Skeletal muscle tissue (tissue), 3 donors: ENCODE measurements at regions not wholly inside any gene's neighbourhood (a gene's known extent, or its start where the extent isn't known, plus 50 kb on each side); places are given as distances from the start of the nearest gene placed in this dataset.

ENCODE experiments used
- H3K27ac ChIP-seq: one replicate; pipeline ENCODE4 v1.7.0; 2013; ENCODE audit warnings: mild to moderate bottlenecking, low read depth, low read length, inconsistent platforms
- H3K27me3 ChIP-seq, 3 donors: one replicate each; pipeline ENCODE4 v1.7.0; 2013; ENCODE audit warnings: low read length in 3 of 3; ENCODE audit not compliant: control insufficient read depth in 3 of 3, insufficient read depth in 3 of 3
- H3K36me3 ChIP-seq, 3 donors: one replicate each; pipeline ENCODE4 v1.7.0; 2013; ENCODE audit warnings: low read length in 3 of 3; ENCODE audit not compliant: control insufficient read depth in 3 of 3, insufficient read depth in 3 of 3
- H3K4me1 ChIP-seq, 3 donors: one replicate each; pipeline ENCODE4 v1.7.0; 2013; ENCODE audit warnings: low read length in 3 of 3, mild to moderate bottlenecking in 3 of 3; ENCODE audit not compliant: control insufficient read depth in 3 of 3, insufficient read depth in 3 of 3
- H3K4me3 ChIP-seq, 3 donors: one replicate each; pipeline ENCODE4 v1.7.0; 2013; ENCODE audit warnings: low read length in 3 of 3
- H3K9ac ChIP-seq, 3 donors: one replicate each; pipeline ENCODE4 v1.7.0; 2013; ENCODE audit warnings: low read length in 3 of 3, mild to moderate bottlenecking in 3 of 3, moderate library complexity in 2 of 3, low read depth in 1 of 3
- H3K9me3 ChIP-seq, 3 donors: one replicate each; pipeline ENCODE4 v1.7.0; 2013; ENCODE audit warnings: low read length in 3 of 3; ENCODE audit not compliant: control insufficient read depth in 3 of 3
- donor health status: Osteomylitis.

- Histone ChIP-seq H3K9me3 (no peaks in the 10 kb centered on the region), H3K9ac (no peak overlapping the region), H3K4me1 (peaks cover 8 to 12% (median 11%) of the 10 kb centered on the region in 3 donors), H3K4me3 (no peak overlapping the region), H3K36me3 (no peaks in the 10 kb centered on the region), H3K27me3 (no peaks in the 10 kb centered on the region), H3K27ac (no peak overlapping the region)
These were observed 161.4 kb upstream of the ZNF462 start for GRCh38 chr9:106701611-106702010.

GRCh38 chr9:106704056-106704615, 158.8 kb upstream of the ZNF462 start:
- Histone ChIP-seq H3K9ac (no peak overlapping the region), H3K9me3 (no peaks in the 10 kb centered on the region), H3K4me1 (peaks cover 12 to 14% (median 13%) of the 10 kb centered on the region in 3 donors), H3K36me3 (no peaks in the 10 kb centered on the region), H3K4me3 (no peak overlapping the region), H3K27me3 (no peaks in the 10 kb centered on the region), H3K27ac (no peak overlapping the region)

DNA sequence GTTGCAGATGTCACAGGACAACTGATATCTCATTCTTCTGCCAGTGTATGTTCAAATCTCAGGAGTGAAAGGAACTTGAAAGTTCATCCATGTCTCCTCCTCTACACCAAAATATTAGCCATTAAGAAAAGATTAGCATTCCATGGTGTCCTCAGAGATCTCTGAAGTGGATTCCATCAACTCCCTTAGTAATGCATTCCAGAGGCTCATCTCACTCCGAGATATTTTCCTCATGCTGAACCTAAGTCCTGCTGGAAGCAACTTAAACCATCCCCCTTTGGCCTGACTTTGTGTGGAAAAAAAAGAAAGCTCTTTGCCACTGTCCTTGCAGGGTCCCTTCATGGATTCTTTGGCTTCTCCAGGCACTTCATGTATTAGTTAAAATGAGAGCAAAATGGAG, 155.7 kb upstream of the ZNF462 start:
- Histone ChIP-seq H3K4me3 (peak overlapping the region in 2 of 3 donors; percentile 16 to 37), H3K9me3 (no peaks in the 10 kb centered on the region), H3K36me3 (no peaks in the 10 kb centered on the region), H3K27ac (peak overlapping the region; percentile 80), H3K4me1 (peaks cover 12 to 14% (median 13%) of the 10 kb centered on the region in 3 donors), H3K27me3 (no peaks in the 10 kb centered on the region), H3K9ac (peak overlapping the region in 1 of 3 donors; percentile 9)

GRCh38 chr9:106707738-106708474, 155.1 kb upstream of the ZNF462 start:
- peak overlapping the region; percentile 16 to 37 (median 18) for H3K4me3 ChIP-seq

DNA sequence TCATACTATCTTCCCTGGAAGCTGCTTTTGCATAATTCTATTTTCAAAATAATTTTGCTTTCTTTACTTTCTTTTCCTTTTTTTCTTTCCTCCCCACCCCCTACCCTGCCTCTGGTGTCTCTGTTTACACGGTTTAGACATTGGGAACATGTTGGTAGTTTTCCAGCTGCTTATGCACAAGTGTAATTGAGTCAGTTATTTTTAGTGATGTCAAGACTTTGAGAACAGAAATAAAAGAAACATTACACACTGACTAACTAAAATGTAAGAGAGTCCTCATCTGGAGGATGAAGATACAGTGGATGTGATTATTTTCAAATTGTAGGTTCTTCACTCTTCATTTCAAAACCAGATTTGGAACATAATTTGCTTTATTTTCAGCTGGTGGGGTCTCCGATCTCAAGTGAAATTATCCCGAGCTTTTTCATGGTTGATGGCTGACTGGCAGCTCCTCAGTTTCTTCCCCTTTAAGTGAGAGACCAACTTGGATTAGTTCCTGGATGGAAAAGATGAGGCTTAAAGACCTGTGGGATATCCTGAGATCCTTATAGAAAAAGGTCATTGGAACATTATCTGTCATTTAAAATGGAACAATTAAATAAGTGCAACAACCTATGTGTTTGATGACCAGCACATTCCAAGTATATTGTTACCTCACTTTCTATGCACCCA, 154.4 kb upstream of the ZNF462 start:
- Histone ChIP-seq H3K27me3 (no peaks in the 10 kb centered on the region), H3K9me3 (no peaks in the 10 kb centered on the region), H3K4me3 (peak overlapping the region; percentile 16 to 37 (median 18)), H3K4me1 (peaks cover 12 to 14% (median 13%) of the 10 kb centered on the region in 3 donors), H3K27ac (peak overlapping the region; percentile 80), H3K9ac (peak overlapping the region; percentile 1 to 43 (median 9)), H3K36me3 (no peaks in the 10 kb centered on the region)

More at GRCh38 chr9:106707738-106708474, 155.1 kb upstream of the ZNF462 start:
- Histone ChIP-seq H3K27ac (peak overlapping the region; percentile 80), H3K9ac (peak overlapping the region; percentile 1 to 43 (median 9)), H3K36me3 (no peaks in the 10 kb centered on the region), H3K27me3 (no peaks in the 10 kb centered on the region), H3K9me3 (no peaks in the 10 kb centered on the region), H3K4me1 (peaks cover 12 to 14% (median 13%) of the 10 kb centered on the region in 3 donors)

- Histone ChIP-seq H3K27me3 (no peaks in the 10 kb centered on the region), H3K4me3 (no peak overlapping the region), H3K9me3 (no peaks in the 10 kb centered on the region), H3K36me3 (no peaks in the 10 kb centered on the region), H3K27ac (no peak overlapping the region), H3K4me1 (peaks cover 10 to 11% (median 11%) of the 10 kb centered on the region in 3 donors), H3K9ac (no peak overlapping the region)
These were observed 150.7 kb upstream of the ZNF462 start for GRCh38 chr9:106712279-106712678.

DNA sequence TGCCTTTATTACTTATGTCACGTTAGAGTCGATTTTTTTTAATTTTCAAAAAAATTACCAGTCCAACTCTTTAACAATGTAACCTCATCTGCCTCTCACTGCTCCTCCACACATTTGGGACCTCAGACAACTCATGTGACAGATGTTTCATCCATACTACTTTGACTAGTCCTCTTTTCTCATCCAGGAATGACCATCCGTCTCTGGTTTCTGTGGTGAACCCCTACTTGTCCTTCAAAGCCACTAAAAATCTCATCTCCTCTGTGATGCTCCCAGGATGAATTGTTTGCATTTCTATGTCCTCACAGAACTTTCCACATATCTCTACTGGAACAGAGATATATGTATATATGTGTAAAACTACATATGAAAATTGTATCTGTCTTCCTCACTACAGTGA, 149.8 kb upstream of the ZNF462 start:
- H3K27me3 ChIP-seq: no peaks in the 10 kb centered on the region
- no peak overlapping the region for H3K9ac ChIP-seq

GRCh38 chr9:106716820-106717219, 146.1 kb upstream of the ZNF462 start:
- Histone ChIP-seq H3K4me3 (no peak overlapping the region), H3K36me3 (no peaks in the 10 kb centered on the region), H3K27me3 (no peaks in the 10 kb centered on the region), H3K9ac (no peak overlapping the region), H3K4me1 (peaks cover 0 to 9% (median 8%) of the 10 kb centered on the region in 3 donors), H3K9me3 (no peaks in the 10 kb centered on the region), H3K27ac (no peak overlapping the region)

More for the DNA sequence above, 149.8 kb upstream of the ZNF462 start:
- H3K4me3 ChIP-seq: no peak overlapping the region
- no peaks in the 10 kb centered on the region for H3K36me3 ChIP-seq
- no peak overlapping the region for H3K27ac ChIP-seq
- no peaks in the 10 kb centered on the region for H3K9me3 ChIP-seq
- peaks cover 1 to 11% (median 3%) of the 10 kb centered on the region in 3 donors for H3K4me1 ChIP-seq

DNA sequence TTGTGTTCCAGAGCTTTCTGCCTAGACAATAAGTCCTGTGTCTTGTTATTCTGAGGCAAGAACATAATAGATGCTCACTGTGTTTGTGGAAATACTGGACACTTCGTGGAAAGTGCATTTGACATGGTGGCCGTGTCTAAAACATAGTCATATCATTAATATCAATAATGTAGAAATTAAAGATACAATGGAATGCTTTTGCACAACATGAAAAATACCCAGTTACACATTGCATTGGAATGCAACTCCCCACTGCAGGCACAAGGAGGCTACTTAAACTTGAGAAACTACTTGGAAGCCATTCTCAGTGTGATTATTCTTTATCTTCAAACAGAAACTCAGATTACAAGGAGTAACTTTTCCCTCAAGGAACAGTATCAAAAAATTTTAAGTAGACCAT, 145.3 kb upstream of the ZNF462 start:
- no peak overlapping the region for H3K9ac ChIP-seq
- H3K36me3 ChIP-seq: no peaks in the 10 kb centered on the region
- no peak overlapping the region for H3K4me3 ChIP-seq
- H3K4me1 ChIP-seq: peaks cover 0 to 9% (median 8%) of the 10 kb centered on the region in 3 donors
- H3K27me3 ChIP-seq: no peaks in the 10 kb centered on the region
- H3K27ac ChIP-seq: no peak overlapping the region
- H3K9me3 ChIP-seq: no peaks in the 10 kb centered on the region

DNA sequence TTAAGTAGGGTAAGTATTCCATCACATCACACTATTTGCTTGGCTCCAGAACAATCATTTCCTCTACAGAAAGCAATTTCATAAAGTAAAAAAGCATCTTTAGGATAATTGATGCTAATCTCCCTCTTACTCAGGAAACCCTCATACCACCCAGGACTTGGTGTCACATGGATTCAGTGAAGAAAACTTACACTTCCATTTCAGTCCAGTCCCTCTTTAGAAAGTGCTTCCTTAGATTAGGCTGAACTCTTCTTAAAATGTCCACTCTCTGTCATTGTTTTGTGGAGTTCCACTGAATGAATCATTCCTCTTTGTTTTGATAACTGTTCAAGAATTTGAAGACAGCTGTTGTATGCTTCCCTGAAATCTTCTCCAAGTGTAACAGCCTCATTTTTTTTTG, 144.0 kb upstream of the ZNF462 start:
- H3K4me3 ChIP-seq: no peak overlapping the region
- H3K27ac ChIP-seq: peak overlapping the region; percentile 14
- no peaks in the 10 kb centered on the region for H3K36me3 ChIP-seq
- peaks cover 0 to 15% (median 12%) of the 10 kb centered on the region in 3 donors for H3K4me1 ChIP-seq
- H3K27me3 ChIP-seq: no peaks in the 10 kb centered on the region
- H3K9ac ChIP-seq: no peak overlapping the region
- H3K9me3 ChIP-seq: no peaks in the 10 kb centered on the region
